ENCODE measurements at regions not wholly inside any gene's neighbourhood (a gene's known extent, or its start where the extent isn't known, plus 50 kb on each side); places are given as distances from the start of the nearest gene placed in this dataset.
"Not testable (repeated sequence)": the region's sequence is repeated elsewhere in the genome, so short reads cannot be mapped to it uniquely, and the experiment has no call there.

GRCh38 chr2:111488451-111488850 is 367.7 kb downstream of the BCL2L11 start:
- H3K4me1 ChIP-seq (ENCODE audit: insufficient read depth, low read length) = not testable (repeated sequence)

GRCh38 chr2:111489460-111489859 is 368.7 kb downstream of the BCL2L11 start:
- H3K4me1 ChIP-seq (ENCODE audit: insufficient read depth, low read length); H3K9ac ChIP-seq (ENCODE audit: low read depth, low read length); H3K36me3 ChIP-seq (ENCODE audit: insufficient read depth, low read length); H3K9me3 ChIP-seq (ENCODE audit: control insufficient read depth, insufficient read depth, low read length): not testable (repeated sequence)

More at GRCh38 chr2:111488451-111488850, 367.7 kb downstream of the BCL2L11 start:
- not testable (repeated sequence) for H3K36me3 ChIP-seq (ENCODE audit: insufficient read depth, low read length); H3K9ac ChIP-seq (ENCODE audit: low read depth, low read length); H3K9me3 ChIP-seq (ENCODE audit: control insufficient read depth, insufficient read depth, low read length)

- H3K4me1 ChIP-seq (ENCODE audit: insufficient read depth, low read length); H3K9ac ChIP-seq (ENCODE audit: low read depth, low read length); H3K9me3 ChIP-seq (ENCODE audit: control insufficient read depth, insufficient read depth, low read length); H3K36me3 ChIP-seq (ENCODE audit: insufficient read depth, low read length): not testable (repeated sequence)
Observed at GRCh38 chr2:111491181-111491580, 370.5 kb downstream of the BCL2L11 start.

- not testable (repeated sequence) for H3K9ac ChIP-seq (ENCODE audit: low read depth, low read length); H3K36me3 ChIP-seq (ENCODE audit: insufficient read depth, low read length); H3K4me1 ChIP-seq (ENCODE audit: insufficient read depth, low read length); H3K9me3 ChIP-seq (ENCODE audit: control insufficient read depth, insufficient read depth, low read length)
Observed at GRCh38 chr2:111491614-111492013, 370.9 kb downstream of the BCL2L11 start.

GRCh38 chr2:111492995-111493719 is 372.4 kb downstream of the BCL2L11 start:
- H3K9me3 ChIP-seq (ENCODE audit: control insufficient read depth, insufficient read depth, low read length); H3K36me3 ChIP-seq (ENCODE audit: insufficient read depth, low read length); H3K4me1 ChIP-seq (ENCODE audit: insufficient read depth, low read length): not testable (repeated sequence)
- peak overlapping the region; percentile 72; the same call in 1 of the 2 replicates for H3K9ac ChIP-seq (ENCODE audit: low read depth, low read length)

GRCh38 chr2:111493720-111494078 is 373.0 kb downstream of the BCL2L11 start:
- not testable (repeated sequence) for H3K4me1 ChIP-seq (ENCODE audit: insufficient read depth, low read length); H3K9me3 ChIP-seq (ENCODE audit: control insufficient read depth, insufficient read depth, low read length); H3K36me3 ChIP-seq (ENCODE audit: insufficient read depth, low read length)
- peak overlapping the region; percentile 72; the same call in 1 of the 2 replicates for H3K9ac ChIP-seq (ENCODE audit: low read depth, low read length)

GRCh38 chr2:111494288-111494980 is 373.7 kb downstream of the BCL2L11 start:
- H3K9me3 ChIP-seq (ENCODE audit: control insufficient read depth, insufficient read depth, low read length); H3K4me1 ChIP-seq (ENCODE audit: insufficient read depth, low read length); H3K36me3 ChIP-seq (ENCODE audit: insufficient read depth, low read length): not testable (repeated sequence)
- H3K9ac ChIP-seq (ENCODE audit: low read depth, low read length) = peak overlapping the region; percentile 48; the same call in 1 of the 2 replicates

GRCh38 chr2:111494981-111495315 is 374.2 kb downstream of the BCL2L11 start:
- H3K4me1 ChIP-seq (ENCODE audit: insufficient read depth, low read length); H3K36me3 ChIP-seq (ENCODE audit: insufficient read depth, low read length): not testable (repeated sequence)
- H3K9ac ChIP-seq (ENCODE audit: low read depth, low read length) = peak overlapping the region; percentile 48; the same call in 1 of the 2 replicates

GRCh38 chr2:111495636-111496035 is 374.9 kb downstream of the BCL2L11 start:
- H3K36me3 ChIP-seq (ENCODE audit: insufficient read depth, low read length); H3K9me3 ChIP-seq (ENCODE audit: control insufficient read depth, insufficient read depth, low read length); H3K4me1 ChIP-seq (ENCODE audit: insufficient read depth, low read length); H3K9ac ChIP-seq (ENCODE audit: low read depth, low read length): not testable (repeated sequence)

More at GRCh38 chr2:111494981-111495315, 374.2 kb downstream of the BCL2L11 start:
- H3K9me3 ChIP-seq (ENCODE audit: control insufficient read depth, insufficient read depth, low read length) = not testable (repeated sequence)

GRCh38 chr2:111496176-111496575 is 375.5 kb downstream of the BCL2L11 start:
- H3K9ac ChIP-seq (ENCODE audit: low read depth, low read length); H3K9me3 ChIP-seq (ENCODE audit: control insufficient read depth, insufficient read depth, low read length); H3K4me1 ChIP-seq (ENCODE audit: insufficient read depth, low read length); H3K36me3 ChIP-seq (ENCODE audit: insufficient read depth, low read length): not testable (repeated sequence)

GRCh38 chr2:111496860-111497259 is 376.1 kb downstream of the BCL2L11 start:
- H3K9me3 ChIP-seq (ENCODE audit: control insufficient read depth, insufficient read depth, low read length); H3K4me1 ChIP-seq (ENCODE audit: insufficient read depth, low read length); H3K36me3 ChIP-seq (ENCODE audit: insufficient read depth, low read length); H3K9ac ChIP-seq (ENCODE audit: low read depth, low read length): not testable (repeated sequence)

- H3K9ac ChIP-seq (ENCODE audit: low read depth, low read length) = not testable (repeated sequence)
Observed at GRCh38 chr2:111497270-111497669, 376.6 kb downstream of the BCL2L11 start.

GRCh38 chr2:111500536-111501062 is 379.9 kb downstream of the BCL2L11 start:
- not testable (repeated sequence) for H3K9me3 ChIP-seq (ENCODE audit: control insufficient read depth, insufficient read depth, low read length); H3K4me1 ChIP-seq (ENCODE audit: insufficient read depth, low read length)

More at GRCh38 chr2:111497270-111497669, 376.6 kb downstream of the BCL2L11 start:
- not testable (repeated sequence) for H3K9me3 ChIP-seq (ENCODE audit: control insufficient read depth, insufficient read depth, low read length); H3K36me3 ChIP-seq (ENCODE audit: insufficient read depth, low read length); H3K4me1 ChIP-seq (ENCODE audit: insufficient read depth, low read length)

GRCh38 chr2:111503844-111504570 is 380.0 kb downstream of the ANAPC1 start:
- not testable (repeated sequence) for H3K4me1 ChIP-seq (ENCODE audit: insufficient read depth, low read length); H3K36me3 ChIP-seq (ENCODE audit: insufficient read depth, low read length); H3K9me3 ChIP-seq (ENCODE audit: control insufficient read depth, insufficient read depth, low read length); H3K9ac ChIP-seq (ENCODE audit: low read depth, low read length)

More at GRCh38 chr2:111500536-111501062, 379.9 kb downstream of the BCL2L11 start:
- H3K9ac ChIP-seq (ENCODE audit: low read depth, low read length); H3K36me3 ChIP-seq (ENCODE audit: insufficient read depth, low read length): not testable (repeated sequence)

GRCh38 chr2:111504571-111504942 is 379.4 kb downstream of the ANAPC1 start:
- H3K9ac ChIP-seq (ENCODE audit: low read depth, low read length); H3K9me3 ChIP-seq (ENCODE audit: control insufficient read depth, insufficient read depth, low read length); H3K4me1 ChIP-seq (ENCODE audit: insufficient read depth, low read length); H3K36me3 ChIP-seq (ENCODE audit: insufficient read depth, low read length): not testable (repeated sequence)

Data from ES-I3 (cell line).